Kasumi-1 (cell line): ENCODE measurements at regions not wholly inside any gene's neighbourhood (a gene's known extent, or its start where the extent isn't known, plus 50 kb on each side); places are given as distances from the start of the nearest gene placed in this dataset.
"Not testable (repeated sequence)": the region's sequence is repeated elsewhere in the genome, so short reads cannot be mapped to it uniquely, and the experiment has no call there.

Experiments used
- DNase-seq, 2 experiments: peaks; one replicate each; lab custom pipeline; 2025; lab: John Stamatoyannopoulos, UW

- DNase-seq = no peak
These were observed 105.3 kb upstream of the ZPLD1 start for GRCh38 chr3:102329561-102329960.

- no peak for DNase-seq
These were observed 102.6 kb upstream of the ZPLD1 start for GRCh38 chr3:102332205-102332604.

- no peak for DNase-seq
These were observed 101.9 kb upstream of the ZPLD1 start for GRCh38 chr3:102332934-102333333.

- no peak for DNase-seq
These were observed 98.7 kb upstream of the ZPLD1 start for GRCh38 chr3:102336130-102336529.

- DNase-seq = no peak
These were observed 95.1 kb upstream of the ZPLD1 start for GRCh38 chr3:102339671-102340070.

GRCh38 chr3:102346897-102347296 is 87.9 kb upstream of the ZPLD1 start:
- no peak for DNase-seq

- no peak for DNase-seq
These were observed 85.9 kb upstream of the ZPLD1 start for GRCh38 chr3:102348904-102349303.

- DNase-seq = no peak
These were observed 81.7 kb upstream of the ZPLD1 start for GRCh38 chr3:102353148-102353547.

GRCh38 chr3:102353805-102354204 is 81.0 kb upstream of the ZPLD1 start:
- no peak for DNase-seq

GRCh38 chr3:102354818-102355515 is 79.8 kb upstream of the ZPLD1 start:
- no peak for DNase-seq

- DNase-seq = no peak
These were observed 78.3 kb upstream of the ZPLD1 start for GRCh38 chr3:102356506-102356905.

- not testable (repeated sequence) for DNase-seq
These were observed 77.5 kb upstream of the ZPLD1 start for GRCh38 chr3:102357313-102357712.

- no peak for DNase-seq
These were observed 74.5 kb upstream of the ZPLD1 start for GRCh38 chr3:102360183-102360860.

GRCh38 chr3:102361101-102361500 is 73.7 kb upstream of the ZPLD1 start:
- no peak for DNase-seq

GRCh38 chr3:102366116-102366515 is 68.7 kb upstream of the ZPLD1 start:
- DNase-seq = not testable (repeated sequence)

GRCh38 chr3:102374863-102375634 is 59.8 kb upstream of the ZPLD1 start:
- DNase-seq = peak in 1 of 2 experiments; percentile 18

- DNase-seq = no peak
These were observed 56.6 kb upstream of the ZPLD1 start for GRCh38 chr3:102378216-102378615.

GRCh38 chr3:102382201-102382600 is 52.6 kb upstream of the ZPLD1 start:
- not testable (repeated sequence) for DNase-seq
